ENCODE measurements at regions not wholly inside any gene's neighbourhood (a gene's known extent, or its start where the extent isn't known, plus 50 kb on each side); places are given as distances from the start of the nearest gene placed in this dataset.

- Histone ChIP-seq H3K27ac (ENCODE audit: low read length) (no peak overlapping the region), H3K4me3 (ENCODE audit: low read length in 2 of 2) (no peak overlapping the region), H3K27me3 (ENCODE audit: control insufficient read depth in 1 of 2, insufficient read depth in 2 of 2, low read length in 2 of 2) (no peaks in the 10 kb centered on the region), H3K36me3 (ENCODE audit: control insufficient read depth in 2 of 2, insufficient read depth in 2 of 2, low read length in 2 of 2) (no peaks in the 10 kb centered on the region), H3K9me3 (ENCODE audit: control insufficient read depth in 2 of 2, low read length in 2 of 2) (no peaks in the 10 kb centered on the region), H3K9ac (ENCODE audit: low read length in 2 of 2) (no peak overlapping the region), H3K4me1 (ENCODE audit: control insufficient read depth, insufficient read depth, low read length) (no peaks in the 10 kb centered on the region)
Measured at GRCh38 chr2:59961746-59962145, 591.7 kb downstream of the BCL11A start.

GRCh38 chr2:59959944-59960343 is 593.5 kb downstream of the BCL11A start:
- no peaks in the 10 kb centered on the region for H3K9me3 ChIP-seq (ENCODE audit: control insufficient read depth in 2 of 2, low read length in 2 of 2)
- no peaks in the 10 kb centered on the region for H3K4me1 ChIP-seq (ENCODE audit: control insufficient read depth, insufficient read depth, low read length)
- H3K36me3 ChIP-seq (ENCODE audit: control insufficient read depth in 2 of 2, insufficient read depth in 2 of 2, low read length in 2 of 2): no peaks in the 10 kb centered on the region
- H3K9ac ChIP-seq (ENCODE audit: low read length in 2 of 2): no peak overlapping the region
- H3K4me3 ChIP-seq (ENCODE audit: low read length in 2 of 2): no peak overlapping the region
- no peaks in the 10 kb centered on the region for H3K27me3 ChIP-seq (ENCODE audit: control insufficient read depth in 1 of 2, insufficient read depth in 2 of 2, low read length in 2 of 2)
- H3K27ac ChIP-seq (ENCODE audit: low read length): no peak overlapping the region

GRCh38 chr2:59957504-59957903 is 596.0 kb downstream of the BCL11A start:
- no peaks in the 10 kb centered on the region for H3K36me3 ChIP-seq (ENCODE audit: control insufficient read depth in 2 of 2, insufficient read depth in 2 of 2, low read length in 2 of 2)
- no peaks in the 10 kb centered on the region for H3K4me1 ChIP-seq (ENCODE audit: control insufficient read depth, insufficient read depth, low read length)
- H3K27me3 ChIP-seq (ENCODE audit: control insufficient read depth in 1 of 2, insufficient read depth in 2 of 2, low read length in 2 of 2): no peaks in the 10 kb centered on the region
- no peak overlapping the region for H3K27ac ChIP-seq (ENCODE audit: low read length)
- H3K9ac ChIP-seq (ENCODE audit: low read length in 2 of 2): no peak overlapping the region
- no peaks in the 10 kb centered on the region for H3K9me3 ChIP-seq (ENCODE audit: control insufficient read depth in 2 of 2, low read length in 2 of 2)
- no peak overlapping the region for H3K4me3 ChIP-seq (ENCODE audit: low read length in 2 of 2)

GRCh38 chr2:59956981-59957380 is 596.5 kb downstream of the BCL11A start:
- H3K27ac ChIP-seq (ENCODE audit: low read length): no peak overlapping the region
- no peaks in the 10 kb centered on the region for H3K9me3 ChIP-seq (ENCODE audit: control insufficient read depth in 2 of 2, low read length in 2 of 2)
- no peaks in the 10 kb centered on the region for H3K36me3 ChIP-seq (ENCODE audit: control insufficient read depth in 2 of 2, insufficient read depth in 2 of 2, low read length in 2 of 2)
- H3K4me3 ChIP-seq (ENCODE audit: low read length in 2 of 2): no peak overlapping the region
- H3K4me1 ChIP-seq (ENCODE audit: control insufficient read depth, insufficient read depth, low read length): no peaks in the 10 kb centered on the region
- H3K9ac ChIP-seq (ENCODE audit: low read length in 2 of 2): no peak overlapping the region
- H3K27me3 ChIP-seq (ENCODE audit: control insufficient read depth in 1 of 2, insufficient read depth in 2 of 2, low read length in 2 of 2): no peaks in the 10 kb centered on the region

- Histone ChIP-seq H3K9ac (ENCODE audit: low read length in 2 of 2) (no peak overlapping the region), H3K27ac (ENCODE audit: low read length) (no peak overlapping the region), H3K4me3 (ENCODE audit: low read length in 2 of 2) (no peak overlapping the region), H3K4me1 (ENCODE audit: control insufficient read depth, insufficient read depth, low read length) (no peaks in the 10 kb centered on the region), H3K9me3 (ENCODE audit: control insufficient read depth in 2 of 2, low read length in 2 of 2) (no peaks in the 10 kb centered on the region), H3K27me3 (ENCODE audit: control insufficient read depth in 1 of 2, insufficient read depth in 2 of 2, low read length in 2 of 2) (no peaks in the 10 kb centered on the region), H3K36me3 (ENCODE audit: control insufficient read depth in 2 of 2, insufficient read depth in 2 of 2, low read length in 2 of 2) (no peaks in the 10 kb centered on the region)
Measured at GRCh38 chr2:59947917-59948541, 605.4 kb downstream of the BCL11A start.

GRCh38 chr2:59947209-59947608 is 606.2 kb downstream of the BCL11A start:
- H3K36me3 ChIP-seq (ENCODE audit: control insufficient read depth in 2 of 2, insufficient read depth in 2 of 2, low read length in 2 of 2): no peaks in the 10 kb centered on the region
- H3K4me1 ChIP-seq (ENCODE audit: control insufficient read depth, insufficient read depth, low read length): no peaks in the 10 kb centered on the region
- H3K27me3 ChIP-seq (ENCODE audit: control insufficient read depth in 1 of 2, insufficient read depth in 2 of 2, low read length in 2 of 2): no peaks in the 10 kb centered on the region
- no peak overlapping the region for H3K9ac ChIP-seq (ENCODE audit: low read length in 2 of 2)
- no peak overlapping the region for H3K27ac ChIP-seq (ENCODE audit: low read length)
- no peaks in the 10 kb centered on the region for H3K9me3 ChIP-seq (ENCODE audit: control insufficient read depth in 2 of 2, low read length in 2 of 2)
- no peak overlapping the region for H3K4me3 ChIP-seq (ENCODE audit: low read length in 2 of 2)

GRCh38 chr2:59939236-59939635 is 614.2 kb downstream of the BCL11A start:
- H3K9me3 ChIP-seq (ENCODE audit: control insufficient read depth in 2 of 2, low read length in 2 of 2): no peaks in the 10 kb centered on the region
- H3K4me1 ChIP-seq (ENCODE audit: control insufficient read depth, insufficient read depth, low read length): peaks cover 3% of the 10 kb centered on the region
- no peak overlapping the region for H3K9ac ChIP-seq (ENCODE audit: low read length in 2 of 2)
- H3K27me3 ChIP-seq (ENCODE audit: control insufficient read depth in 1 of 2, insufficient read depth in 2 of 2, low read length in 2 of 2): no peaks in the 10 kb centered on the region
- no peaks in the 10 kb centered on the region for H3K36me3 ChIP-seq (ENCODE audit: control insufficient read depth in 2 of 2, insufficient read depth in 2 of 2, low read length in 2 of 2)
- no peak overlapping the region for H3K27ac ChIP-seq (ENCODE audit: low read length)
- no peak overlapping the region for H3K4me3 ChIP-seq (ENCODE audit: low read length in 2 of 2)

GRCh38 chr2:59938181-59938580 is 615.3 kb downstream of the BCL11A start:
- Histone ChIP-seq H3K4me1 (ENCODE audit: control insufficient read depth, insufficient read depth, low read length) (peaks cover 3% of the 10 kb centered on the region), H3K27ac (ENCODE audit: low read length) (no peak overlapping the region), H3K36me3 (ENCODE audit: control insufficient read depth in 2 of 2, insufficient read depth in 2 of 2, low read length in 2 of 2) (no peaks in the 10 kb centered on the region), H3K9ac (ENCODE audit: low read length in 2 of 2) (no peak overlapping the region), H3K27me3 (ENCODE audit: control insufficient read depth in 1 of 2, insufficient read depth in 2 of 2, low read length in 2 of 2) (no peaks in the 10 kb centered on the region), H3K9me3 (ENCODE audit: control insufficient read depth in 2 of 2, low read length in 2 of 2) (no peaks in the 10 kb centered on the region), H3K4me3 (ENCODE audit: low read length in 2 of 2) (no peak overlapping the region)

GRCh38 chr2:59936048-59936447 is 617.4 kb downstream of the BCL11A start:
- no peak overlapping the region for H3K4me3 ChIP-seq (ENCODE audit: low read length in 2 of 2)
- peaks cover 3% of the 10 kb centered on the region for H3K4me1 ChIP-seq (ENCODE audit: control insufficient read depth, insufficient read depth, low read length)
- no peaks in the 10 kb centered on the region for H3K9me3 ChIP-seq (ENCODE audit: control insufficient read depth in 2 of 2, low read length in 2 of 2)
- H3K27ac ChIP-seq (ENCODE audit: low read length): no peak overlapping the region
- no peaks in the 10 kb centered on the region for H3K36me3 ChIP-seq (ENCODE audit: control insufficient read depth in 2 of 2, insufficient read depth in 2 of 2, low read length in 2 of 2)
- H3K27me3 ChIP-seq (ENCODE audit: control insufficient read depth in 1 of 2, insufficient read depth in 2 of 2, low read length in 2 of 2): no peaks in the 10 kb centered on the region
- H3K9ac ChIP-seq (ENCODE audit: low read length in 2 of 2): no peak overlapping the region

- Histone ChIP-seq H3K36me3 (ENCODE audit: control insufficient read depth in 2 of 2, insufficient read depth in 2 of 2, low read length in 2 of 2) (no peaks in the 10 kb centered on the region), H3K27ac (ENCODE audit: low read length) (no peak overlapping the region), H3K9me3 (ENCODE audit: control insufficient read depth in 2 of 2, low read length in 2 of 2) (no peaks in the 10 kb centered on the region), H3K9ac (ENCODE audit: low read length in 2 of 2) (no peak overlapping the region), H3K4me1 (ENCODE audit: control insufficient read depth, insufficient read depth, low read length) (peaks cover 3% of the 10 kb centered on the region), H3K4me3 (ENCODE audit: low read length in 2 of 2) (no peak overlapping the region), H3K27me3 (ENCODE audit: control insufficient read depth in 1 of 2, insufficient read depth in 2 of 2, low read length in 2 of 2) (no peaks in the 10 kb centered on the region)
Measured at GRCh38 chr2:59935005-59935404, 618.4 kb downstream of the BCL11A start.

- H3K27me3 ChIP-seq (ENCODE audit: control insufficient read depth in 1 of 2, insufficient read depth in 2 of 2, low read length in 2 of 2): no peaks in the 10 kb centered on the region
- peaks cover 3% of the 10 kb centered on the region for H3K4me1 ChIP-seq (ENCODE audit: control insufficient read depth, insufficient read depth, low read length)
- no peaks in the 10 kb centered on the region for H3K9me3 ChIP-seq (ENCODE audit: control insufficient read depth in 2 of 2, low read length in 2 of 2)
- H3K36me3 ChIP-seq (ENCODE audit: control insufficient read depth in 2 of 2, insufficient read depth in 2 of 2, low read length in 2 of 2): no peaks in the 10 kb centered on the region
- no peak overlapping the region for H3K4me3 ChIP-seq (ENCODE audit: low read length in 2 of 2)
- H3K9ac ChIP-seq (ENCODE audit: low read length in 2 of 2): no peak overlapping the region
- no peak overlapping the region for H3K27ac ChIP-seq (ENCODE audit: low read length)
Measured at GRCh38 chr2:59933948-59934347, 619.5 kb downstream of the BCL11A start.
